ENCODE measurements at regions not wholly inside any gene's neighbourhood (a gene's known extent, or its start where the extent isn't known, plus 50 kb on each side); places are given as distances from the start of the nearest gene placed in this dataset.

DNA sequence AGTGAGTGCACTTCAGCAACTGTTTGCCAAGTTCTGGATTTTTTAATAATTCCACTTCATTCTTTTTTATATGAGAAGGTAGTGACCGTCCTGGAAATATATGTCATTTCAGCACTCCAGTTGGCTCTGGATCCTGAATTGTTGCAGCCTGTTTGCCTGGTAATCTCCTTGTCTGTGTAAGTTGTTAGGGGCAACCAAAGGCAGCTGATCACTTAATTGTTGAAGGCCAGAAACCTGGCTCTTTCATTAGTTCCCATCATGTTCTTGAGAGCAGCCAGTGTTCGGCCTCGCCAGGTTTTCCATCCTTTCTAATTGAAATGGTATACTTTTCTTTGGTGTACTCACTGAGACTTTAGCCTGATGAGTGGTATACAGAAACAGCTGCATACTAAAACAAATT is 168.6 kb downstream of the SOX2 start:
- no peak for TF ChIP-seq POLR2A (IDR thresholded peaks at IDR 0.05; ENCODE audit: low read depth)
- TF ChIP-seq, protein P1, sequence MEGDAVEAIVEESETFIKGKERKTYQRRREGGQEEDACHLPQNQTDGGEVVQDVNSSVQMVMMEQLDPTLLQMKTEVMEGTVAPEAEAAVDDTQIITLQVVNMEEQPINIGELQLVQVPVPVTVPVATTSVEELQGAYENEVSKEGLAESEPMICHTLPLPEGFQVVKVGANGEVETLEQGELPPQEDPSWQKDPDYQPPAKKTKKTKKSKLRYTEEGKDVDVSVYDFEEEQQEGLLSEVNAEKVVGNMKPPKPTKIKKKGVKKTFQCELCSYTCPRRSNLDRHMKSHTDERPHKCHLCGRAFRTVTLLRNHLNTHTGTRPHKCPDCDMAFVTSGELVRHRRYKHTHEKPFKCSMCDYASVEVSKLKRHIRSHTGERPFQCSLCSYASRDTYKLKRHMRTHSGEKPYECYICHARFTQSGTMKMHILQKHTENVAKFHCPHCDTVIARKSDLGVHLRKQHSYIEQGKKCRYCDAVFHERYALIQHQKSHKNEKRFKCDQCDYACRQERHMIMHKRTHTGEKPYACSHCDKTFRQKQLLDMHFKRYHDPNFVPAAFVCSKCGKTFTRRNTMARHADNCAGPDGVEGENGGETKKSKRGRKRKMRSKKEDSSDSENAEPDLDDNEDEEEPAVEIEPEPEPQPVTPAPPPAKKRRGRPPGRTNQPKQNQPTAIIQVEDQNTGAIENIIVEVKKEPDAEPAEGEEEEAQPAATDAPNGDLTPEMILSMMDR (IDR thresholded peaks at IDR 0.05), result no peak

Measured in esophagus muscularis mucosa (tissue), 3 donors.